ENCODE measurements at regions not wholly inside any gene's neighbourhood (a gene's known extent, or its start where the extent isn't known, plus 50 kb on each side); places are given as distances from the start of the nearest gene placed in this dataset.

DNA sequence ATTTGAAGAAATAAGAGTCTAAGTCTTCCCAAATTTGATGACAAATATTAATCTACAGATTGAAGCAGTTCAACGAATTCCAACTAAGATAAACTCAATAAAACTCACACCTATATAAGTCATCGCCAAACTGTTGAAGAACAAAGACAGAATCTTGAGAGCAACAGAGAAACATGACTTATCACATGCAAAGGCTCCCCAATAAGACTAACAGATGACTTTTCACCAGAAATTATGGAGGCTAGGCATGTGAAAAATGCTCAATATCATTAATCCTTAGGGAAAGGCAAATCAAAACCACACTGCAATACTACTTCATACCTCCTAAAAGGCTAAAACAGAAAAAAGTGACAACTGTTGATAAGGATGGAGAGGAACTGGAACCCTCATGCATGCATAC is 517.6 kb upstream of the SUCLG2 start:
- Histone ChIP-seq H3K4me3 (ENCODE audit: low read depth, low read length, poor library complexity, severe bottlenecking) (no peak overlapping the region), H3K36me3 (ENCODE audit: insufficient read depth, low read length, poor library complexity, severe bottlenecking) (no peaks in the 10 kb centered on the region), H3K4me1 (ENCODE audit: insufficient read depth, low read length, poor library complexity, severe bottlenecking) (no peaks in the 10 kb centered on the region), H3K9me3 (ENCODE audit: low read depth, low read length, poor library complexity, severe bottlenecking) (no peaks in the 10 kb centered on the region), H3K27ac (ENCODE audit: low read depth, low read length, poor library complexity, severe bottlenecking) (no peak overlapping the region), H3K27me3 (replicated peaks; ENCODE audit: insufficient read depth, low read depth, low read length, poor library complexity) (no peaks in the 10 kb centered on the region)
- DNase-seq (ENCODE audit: low spot score): no peak
- CTCF ChIA-PET: no interaction called here
- POLR2A ChIA-PET (ENCODE audit: low non-redundant PET): no interaction called here
- BruUV-seq (replicated peaks): no TSS peak
- intact Hi-C loops (cut with micrococcal nuclease; ENCODE audit: unreplicated experiment): no loop called here
- TF ChIP-seq, protein P1, sequence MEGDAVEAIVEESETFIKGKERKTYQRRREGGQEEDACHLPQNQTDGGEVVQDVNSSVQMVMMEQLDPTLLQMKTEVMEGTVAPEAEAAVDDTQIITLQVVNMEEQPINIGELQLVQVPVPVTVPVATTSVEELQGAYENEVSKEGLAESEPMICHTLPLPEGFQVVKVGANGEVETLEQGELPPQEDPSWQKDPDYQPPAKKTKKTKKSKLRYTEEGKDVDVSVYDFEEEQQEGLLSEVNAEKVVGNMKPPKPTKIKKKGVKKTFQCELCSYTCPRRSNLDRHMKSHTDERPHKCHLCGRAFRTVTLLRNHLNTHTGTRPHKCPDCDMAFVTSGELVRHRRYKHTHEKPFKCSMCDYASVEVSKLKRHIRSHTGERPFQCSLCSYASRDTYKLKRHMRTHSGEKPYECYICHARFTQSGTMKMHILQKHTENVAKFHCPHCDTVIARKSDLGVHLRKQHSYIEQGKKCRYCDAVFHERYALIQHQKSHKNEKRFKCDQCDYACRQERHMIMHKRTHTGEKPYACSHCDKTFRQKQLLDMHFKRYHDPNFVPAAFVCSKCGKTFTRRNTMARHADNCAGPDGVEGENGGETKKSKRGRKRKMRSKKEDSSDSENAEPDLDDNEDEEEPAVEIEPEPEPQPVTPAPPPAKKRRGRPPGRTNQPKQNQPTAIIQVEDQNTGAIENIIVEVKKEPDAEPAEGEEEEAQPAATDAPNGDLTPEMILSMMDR (conservative IDR thresholded peaks at IDR 0.05; ENCODE audit: low read depth, low read length): no peak
- TF ChIP-seq EZH2 (IDR thresholded peaks at IDR 0.05; ENCODE audit: borderline replicate concordance, low read depth, low read length, poor library complexity, severe bottlenecking): no peak

DNA sequence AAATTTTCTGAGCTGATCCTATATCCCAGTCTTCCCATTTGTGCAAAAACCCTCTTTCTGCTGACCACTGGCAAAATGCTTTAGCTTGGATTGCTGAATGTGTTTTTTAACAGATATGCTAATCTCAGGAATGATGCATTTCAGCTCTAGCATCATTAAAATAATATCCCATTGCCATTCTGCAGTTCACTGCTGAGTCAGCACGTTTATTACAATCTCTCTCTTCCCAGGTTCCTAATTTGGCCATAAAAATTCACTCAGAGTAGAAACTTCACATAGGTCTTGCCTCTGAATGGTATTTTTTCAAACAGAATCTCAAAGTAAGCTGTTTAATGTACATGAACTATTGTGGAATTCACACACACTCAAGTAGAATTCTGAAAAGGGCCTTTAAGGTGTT is 509.6 kb upstream of the SUCLG2 start:
- intact Hi-C loops (cut with micrococcal nuclease; ENCODE audit: unreplicated experiment): no loop called here
- no TSS peak for BruUV-seq (replicated peaks)
- Histone ChIP-seq H3K4me1 (ENCODE audit: insufficient read depth, low read length, poor library complexity, severe bottlenecking) (no peaks in the 10 kb centered on the region), H3K27ac (ENCODE audit: low read depth, low read length, poor library complexity, severe bottlenecking) (no peak overlapping the region), H3K9me3 (ENCODE audit: low read depth, low read length, poor library complexity, severe bottlenecking) (no peaks in the 10 kb centered on the region), H3K4me3 (ENCODE audit: low read depth, low read length, poor library complexity, severe bottlenecking) (no peak overlapping the region), H3K27me3 (replicated peaks; ENCODE audit: insufficient read depth, low read depth, low read length, poor library complexity) (no peaks in the 10 kb centered on the region), H3K36me3 (ENCODE audit: insufficient read depth, low read length, poor library complexity, severe bottlenecking) (no peaks in the 10 kb centered on the region)
- TF ChIP-seq EZH2 (IDR thresholded peaks at IDR 0.05; ENCODE audit: borderline replicate concordance, low read depth, low read length, poor library complexity, severe bottlenecking): no peak
- TF ChIP-seq, protein P1 (conservative IDR thresholded peaks at IDR 0.05; ENCODE audit: low read depth, low read length): no peak
- DNase-seq (ENCODE audit: low spot score): no peak
- ChIA-PET CTCF (no interaction called here), POLR2A (ENCODE audit: low non-redundant PET) (no interaction called here)

DNA sequence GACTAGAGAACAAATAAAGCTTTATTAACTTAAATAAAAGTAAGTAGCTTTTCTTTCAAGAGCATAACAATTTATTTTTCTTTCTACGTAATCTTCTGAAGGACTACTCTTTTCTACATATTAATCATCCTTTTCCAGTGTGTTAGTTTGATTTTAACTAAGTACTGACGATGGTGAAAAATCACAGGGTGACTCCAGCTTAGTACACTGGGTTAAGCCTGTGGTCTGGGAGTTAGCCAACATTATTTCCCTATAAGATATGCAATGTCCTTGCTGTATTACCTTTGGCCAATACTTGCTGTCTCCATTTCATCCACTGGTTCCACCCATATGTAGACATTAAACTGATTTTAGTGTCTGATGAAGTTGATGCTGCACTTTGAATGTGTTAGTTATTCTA is 508.6 kb upstream of the SUCLG2 start:
- no peaks in the 10 kb centered on the region for H3K36me3 ChIP-seq (ENCODE audit: insufficient read depth, low read length, poor library complexity, severe bottlenecking)
- intact Hi-C loops (cut with micrococcal nuclease; ENCODE audit: unreplicated experiment): no loop called here
- H3K27ac ChIP-seq (ENCODE audit: low read depth, low read length, poor library complexity, severe bottlenecking): no peak overlapping the region
- H3K9me3 ChIP-seq (ENCODE audit: low read depth, low read length, poor library complexity, severe bottlenecking): no peaks in the 10 kb centered on the region
- no peak for DNase-seq (ENCODE audit: low spot score)
- H3K4me1 ChIP-seq (ENCODE audit: insufficient read depth, low read length, poor library complexity, severe bottlenecking): no peaks in the 10 kb centered on the region
- POLR2A ChIA-PET (ENCODE audit: low non-redundant PET): no interaction called here
- no peak overlapping the region for H3K4me3 ChIP-seq (ENCODE audit: low read depth, low read length, poor library complexity, severe bottlenecking)
- CTCF ChIA-PET: no interaction called here
- BruUV-seq (replicated peaks): no TSS peak
- no peak for TF ChIP-seq EZH2 (IDR thresholded peaks at IDR 0.05; ENCODE audit: borderline replicate concordance, low read depth, low read length, poor library complexity, severe bottlenecking)
- TF ChIP-seq, protein P1 (conservative IDR thresholded peaks at IDR 0.05; ENCODE audit: low read depth, low read length): no peak
- H3K27me3 ChIP-seq (replicated peaks; ENCODE audit: insufficient read depth, low read depth, low read length, poor library complexity): no peaks in the 10 kb centered on the region
